HCT116 (cell line): ENCODE measurements at regions not wholly inside any gene's neighbourhood (a gene's known extent, or its start where the extent isn't known, plus 50 kb on each side); places are given as distances from the start of the nearest gene placed in this dataset.

Experiments
- ATAC-seq: fragments of 200-7000 bp; cut with Tn5 transposase; 2 replicates; pipeline ENCODE4 v1.9.1; 2020; ENCODE audit warnings: mild to moderate bottlenecking, moderate library complexity
- BruUV-seq: library from RNA; stranded (reverse); fragments of 400-500 nt; replicated peaks from 2 replicates; lab custom pipeline; 2021; lab: Mats Ljungman, UMichigan
- CTCF ChIA-PET: fragments of 300-600 bp; sonication (Branson Sonifier 250); formaldehyde crosslinking; loops from one replicate; lab custom pipeline; 2021; ENCODE audit warnings: antibody characterized with exemption; lab: Charles Lee
- POLR2A ChIA-PET: fragments of 300-600, 350-600 bp; sonication (Branson Sonifier 250); formaldehyde crosslinking; loops from one replicate; lab custom pipeline; 2021; ENCODE audit warnings: antibody characterized with exemption; lab: Charles Lee
- RAD21 ChIA-PET, 2 experiments: fragments of 300-600 bp; sonication (Branson Sonifier 250); formaldehyde crosslinking; loops; one replicate each; lab custom pipeline; 2023; ENCODE audit warnings: low total read pairs in 2 of 2; ENCODE audit not compliant: uncharacterized antibody in 2 of 2, unreplicated experiment in 2 of 2, low non-redundant PET in 1 of 2; lab: Charles Lee
- DNase-seq: peaks from one replicate; pipeline ENCODE4 v3.0.0-alpha.2; 2010; ENCODE audit warnings: low read depth, low spot score
- H2AFZ ChIP-seq: fragments of 200-600 bp; shearing (Covaris generic), sonication (generic); 2 replicates; pipeline ENCODE4 v1.6.1; 2017; ENCODE audit warnings: low read depth, mixed run types, mixed read lengths, antibody characterized with exemption, low read length; ENCODE audit not compliant: poor library complexity, severe bottlenecking
- H3K27ac ChIP-seq: 2 replicates; pipeline ENCODE4 v1.5.1; 2012; ENCODE audit warnings: low read depth, low read length
- H3K27me3 ChIP-seq: fragments of 200-600 bp; sonication (generic); 2 replicates; pipeline ENCODE4 v1.6.1; 2016; ENCODE audit warnings: mixed run types, low read length, mixed read lengths; ENCODE audit not compliant: insufficient read depth
- H3K36me3 ChIP-seq, 2 experiments: fragments of 200-500 bp in 1 of 2; fragments of 200-600 bp in 1 of 2; sonication (Bioruptor generic) in 1 of 2; sonication (generic) in 1 of 2; 2 replicates each; pipeline versions ENCODE4 v1.5.1 to v1.6.1; 2014 to 2016; ENCODE audit warnings: low read length in 2 of 2, inconsistent platforms in 1 of 2, mixed read lengths in 1 of 2, mixed run types in 1 of 2; ENCODE audit not compliant: insufficient read depth in 2 of 2, control insufficient read depth in 1 of 2
- H3K4me1 ChIP-seq, 2 experiments: fragments of 200-600 bp in 1 of 2; sonication (generic) in 1 of 2; 2 replicates each; pipeline versions ENCODE4 v1.5.1 to v1.6.1; 2012 to 2017; ENCODE audit warnings: low read length in 2 of 2, inconsistent platforms in 1 of 2, mild to moderate bottlenecking in 1 of 2, mixed read lengths in 1 of 2, mixed run types in 1 of 2, moderate library complexity in 1 of 2; ENCODE audit not compliant: insufficient read depth in 2 of 2, control insufficient read depth in 1 of 2
- H3K4me2 ChIP-seq: fragments of 200-600 bp; sonication (generic); 2 replicates; pipeline ENCODE4 v1.6.1; 2017; ENCODE audit warnings: mixed run types, low read length, mixed read lengths
- H3K4me3 ChIP-seq, 2 experiments: fragments of 200-600 bp in 1 of 2; sonication (generic) in 1 of 2; replicated peaks in 1 of 2; 2 replicates each; pipeline ENCODE4 v1.5.1; 2011 to 2016; ENCODE audit warnings: low read length in 2 of 2, control low read depth in 1 of 2, low read depth in 1 of 2, mild to moderate bottlenecking in 1 of 2, mixed read lengths in 1 of 2, mixed run types in 1 of 2
- H3K79me2 ChIP-seq: fragments of 200-600 bp; sonication (generic); 2 replicates; pipeline ENCODE4 v1.6.1; 2017; ENCODE audit warnings: mild to moderate bottlenecking, mixed run types, low read length, moderate library complexity, mixed read lengths; ENCODE audit not compliant: insufficient read depth
- H3K9ac ChIP-seq: fragments of 200-600 bp; sonication (generic); 2 replicates; pipeline ENCODE4 v1.6.1; 2016; ENCODE audit warnings: low read length, mixed read lengths
- H3K9me2 ChIP-seq: fragments of 200-600 bp; sonication (generic), shearing (Covaris generic); 2 replicates; pipeline ENCODE4 v1.6.1; 2017; ENCODE audit warnings: mixed run types, mild to moderate bottlenecking, moderate library complexity; ENCODE audit not compliant: insufficient read depth
- H3K9me3 ChIP-seq, 2 experiments: fragments of 200-500 bp in 1 of 2; fragments of 200-600 bp in 1 of 2; sonication (Bioruptor generic) in 1 of 2; sonication (generic) in 1 of 2; 2 replicates each; pipeline ENCODE4 v1.6.1; 2014 to 2017; ENCODE audit warnings: low read length in 2 of 2, mixed read lengths in 2 of 2, inconsistent platforms in 1 of 2, low read depth in 1 of 2, mild to moderate bottlenecking in 1 of 2, mixed run types in 1 of 2, moderate library complexity in 1 of 2; ENCODE audit not compliant: control insufficient read depth in 1 of 2, insufficient read depth in 1 of 2
- H4K20me1 ChIP-seq: fragments of 200-600 bp; sonication (generic), shearing (Covaris generic); 2 replicates; pipeline ENCODE4 v1.6.1; 2017; ENCODE audit warnings: mixed run types, mild to moderate bottlenecking, moderate library complexity; ENCODE audit not compliant: insufficient read depth
- ATF3 ChIP-seq: IDR thresholded peaks from 2 replicates; pipeline ENCODE4 v1.6.1; 2012
- CBX3 ChIP-seq: IDR thresholded peaks from 2 replicates; pipeline ENCODE4 v1.6.1; 2012; ENCODE audit warnings: low read depth
- CEBPB ChIP-seq: IDR thresholded peaks from 2 replicates; pipeline ENCODE4 v1.6.1; 2012; ENCODE audit warnings: low read depth
- EZH2 ChIP-seq: fragments of 200-600 bp; sonication (generic); IDR thresholded peaks from 2 replicates; pipeline ENCODE4 v1.6.1; 2017; ENCODE audit warnings: antibody characterized with exemption, mixed run types
- JUND ChIP-seq: IDR thresholded peaks from 2 replicates; pipeline ENCODE4 v1.6.1; 2012
- MAX ChIP-seq: IDR thresholded peaks from 2 replicates; pipeline ENCODE4 v1.6.1; 2012
- RAD21 ChIP-seq: IDR thresholded peaks from 2 replicates; pipeline ENCODE4 v1.6.1; 2012; ENCODE audit warnings: low read depth, mild to moderate bottlenecking
- REST ChIP-seq: IDR thresholded peaks from 2 replicates; pipeline ENCODE4 v1.6.1; 2012; ENCODE audit warnings: low read depth
- SIN3A ChIP-seq: IDR thresholded peaks from 2 replicates; pipeline ENCODE4 v1.6.1; 2012; ENCODE audit warnings: low read depth
- SRF ChIP-seq: IDR thresholded peaks from 2 replicates; pipeline ENCODE4 v1.6.1; 2012; ENCODE audit warnings: low read depth
- TCF7L2 ChIP-seq: IDR thresholded peaks from 2 replicates; pipeline ENCODE4 v1.7.0; 2011; ENCODE audit warnings: borderline replicate concordance, inconsistent platforms; ENCODE audit not compliant: insufficient read depth, insufficient read length; ENCODE audit errors: extremely low read depth
- YY1 ChIP-seq: IDR thresholded peaks from 2 replicates; pipeline ENCODE4 v1.6.1; 2011; ENCODE audit warnings: low read length, low read depth, moderate library complexity, mild to moderate bottlenecking; ENCODE audit not compliant: insufficient replicate concordance; ENCODE audit errors: extremely low read depth
- ZBTB33 ChIP-seq: IDR thresholded peaks from 2 replicates; pipeline ENCODE4 v1.6.1; 2011; ENCODE audit warnings: mild to moderate bottlenecking, low read length, moderate library complexity; ENCODE audit not compliant: insufficient replicate concordance; ENCODE audit errors: extremely low read depth
- ZFX ChIP-seq: fragments of 450-650 bp; IDR thresholded peaks from 2 replicates; pipeline ENCODE4 v1.6.1; 2017
- ZNF274 ChIP-seq: fragments of 200-500 bp; sonication (Bioruptor generic); IDR thresholded peaks from 2 replicates; pipeline ENCODE4 v1.6.1; 2014; ENCODE audit warnings: mild to moderate bottlenecking, low read depth, low read length, inconsistent platforms
- intact Hi-C: fragments of 100-400 bp; cut with micrococcal nuclease; formaldehyde crosslinking; loops from 2 replicates; pipeline ENCODE4 v1.10.0; 2022

- CTCF ChIA-PET, result no interaction called here
Observed at GRCh38 chr6:126118936-126119335, 132.6 kb downstream of the TRMT11 start.

More at GRCh38 chr6:126118936-126119335, 132.6 kb downstream of the TRMT11 start:
- Histone ChIP-seq H3K4me1 (no peaks in the 10 kb centered on the region), H3K79me2 (no peaks in the 10 kb centered on the region), H3K9me2 (no peaks in the 10 kb centered on the region), H3K4me2 (no peak overlapping the region), H2AFZ (no peak overlapping the region), H3K27me3 (no peaks in the 10 kb centered on the region), H3K9ac (no peak overlapping the region), H3K9me3 (no peaks in the 10 kb centered on the region), H4K20me1 (no peaks in the 10 kb centered on the region), H3K36me3 (no peaks in the 10 kb centered on the region), H3K4me3 (no peak overlapping the region)
- no peak for ATAC-seq
- intact Hi-C loops, result no loop called here
- BruUV-seq, result no TSS peak
- no peak for DNase-seq
- POLR2A ChIA-PET, result no interaction called here
- TF ChIP-seq EZH2 (no peak), ZBTB33 (no peak), REST (no peak), ATF3 (no peak), SRF (no peak), ZNF274 (no peak), ZFX (no peak), YY1 (no peak), CBX3 (no peak), MAX (no peak), SIN3A (no peak), TCF7L2 (no peak), JUND (no peak), CEBPB (no peak), RAD21 (no peak)
- TF ChIP-seq, all 23 proteins: peak for 0
- RAD21 ChIA-PET, result no interaction called here
- no peak overlapping the region for H3K27ac ChIP-seq
